MM.1S (cell line): ENCODE measurements at regions not wholly inside any gene's neighbourhood (a gene's known extent, or its start where the extent isn't known, plus 50 kb on each side); places are given as distances from the start of the nearest gene placed in this dataset.
"Not testable (repeated sequence)": the region's sequence is repeated elsewhere in the genome, so short reads cannot be mapped to it uniquely, and the experiment has no call there.

Experiments used
- CTCF ChIP-seq: fragments of 300-600 bp; sonication (generic); IDR thresholded peaks from 2 replicates; pipeline ENCODE4 v1.5.1; 2016; ENCODE audit warnings: antibody characterized with exemption, low read length, mixed read lengths
- EZH2 ChIP-seq: fragments of 300-600 bp; sonication (generic); optimal IDR thresholded peaks from 2 replicates; pipeline ENCODE3; 2017; ENCODE audit warnings: low read depth, mild to moderate bottlenecking, antibody characterized with exemption, low read length, mixed read lengths
- EZH2phosphoT487 ChIP-seq: fragments of 300-600 bp; sonication (generic); IDR thresholded peaks from 2 replicates; pipeline ENCODE4 v1.6.1; 2018; ENCODE audit warnings: antibody characterized with exemption, low read length

- TF ChIP-seq CTCF, EZH2phosphoT487, EZH2: not testable (repeated sequence)
Observed at GRCh38 chr3:164784407-164784806, 293.9 kb downstream of the SI start.
